ENCODE measurements at regions not wholly inside any gene's neighbourhood (a gene's known extent, or its start where the extent isn't known, plus 50 kb on each side); places are given as distances from the start of the nearest gene placed in this dataset.

DNA sequence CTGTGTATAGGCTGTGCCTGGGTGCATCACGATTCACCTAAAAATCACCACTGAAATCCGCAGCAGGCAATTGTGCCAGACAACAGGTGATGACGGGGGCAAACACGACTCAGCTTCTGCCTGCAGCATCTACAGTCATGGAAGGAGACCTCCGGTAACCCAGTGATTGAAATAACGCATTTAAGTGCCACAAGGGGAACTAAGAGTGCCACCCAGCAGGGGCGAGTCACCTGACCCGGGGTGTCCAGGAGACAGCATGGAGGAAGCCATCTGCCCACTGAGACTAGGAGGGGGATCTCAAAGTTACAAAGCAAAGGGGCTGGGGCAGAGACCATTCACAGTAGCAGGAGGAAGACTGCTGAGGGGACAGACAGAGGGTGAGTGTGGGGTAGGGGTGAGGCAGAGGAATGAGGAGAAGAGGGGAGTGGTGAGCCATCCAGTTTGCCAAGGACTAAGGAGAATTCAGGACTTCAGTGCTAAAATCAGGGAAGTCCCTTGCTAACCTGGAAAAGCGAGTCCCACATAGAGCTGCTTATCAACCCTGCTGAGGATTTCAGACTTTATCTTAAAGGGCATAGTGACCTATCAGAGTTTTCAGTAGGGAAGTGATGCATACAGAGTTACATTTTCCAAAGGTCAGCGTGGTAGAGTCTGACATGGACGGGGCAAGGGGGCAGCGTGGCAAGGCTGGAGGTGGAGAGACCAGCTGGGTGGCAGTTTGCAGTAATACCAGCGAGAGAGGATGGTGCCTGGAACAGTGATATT lies 256.7 kb upstream of the HES1 start:
- DNase-seq = no peak

DNA sequence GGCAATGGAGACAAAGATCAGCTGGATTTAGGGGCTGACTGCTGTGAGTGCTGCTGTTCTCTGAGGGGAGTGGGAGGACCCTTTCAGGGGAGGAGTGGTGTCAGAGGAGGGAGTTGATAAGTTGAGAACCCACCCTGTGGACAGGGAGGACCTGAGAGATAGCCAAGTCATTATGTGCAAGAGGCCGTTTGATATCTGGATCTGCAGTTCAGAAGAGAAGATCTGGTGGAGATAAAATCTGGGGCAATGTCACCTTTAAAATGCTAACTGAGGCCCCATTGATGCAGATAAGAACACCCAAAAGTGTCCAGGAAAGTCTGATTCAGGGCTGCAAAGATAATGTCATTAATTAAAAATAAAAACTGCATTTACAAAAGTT lies 256.1 kb upstream of the HES1 start:
- DNase-seq = no peak

DNA sequence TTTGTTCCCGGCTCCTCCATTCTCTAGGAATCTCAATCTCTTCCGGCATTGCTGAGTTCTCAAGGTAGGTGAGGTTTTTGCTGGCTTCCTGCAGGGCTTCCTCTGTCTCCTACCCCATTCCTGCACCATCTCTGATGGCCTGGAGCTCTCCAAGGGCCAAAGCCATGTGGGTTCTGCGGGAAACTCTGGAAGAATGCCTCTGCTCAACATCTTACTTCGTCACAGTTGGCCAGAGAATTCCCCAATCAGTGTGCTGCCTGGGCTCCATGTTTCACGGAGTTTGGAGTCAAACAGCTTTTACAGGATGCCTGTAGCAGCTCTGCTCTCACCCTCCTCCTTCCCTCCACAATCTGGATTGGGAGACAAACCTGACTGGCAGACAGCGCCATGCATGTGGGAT lies 253.9 kb upstream of the HES1 start:
- no peak for DNase-seq

DNA sequence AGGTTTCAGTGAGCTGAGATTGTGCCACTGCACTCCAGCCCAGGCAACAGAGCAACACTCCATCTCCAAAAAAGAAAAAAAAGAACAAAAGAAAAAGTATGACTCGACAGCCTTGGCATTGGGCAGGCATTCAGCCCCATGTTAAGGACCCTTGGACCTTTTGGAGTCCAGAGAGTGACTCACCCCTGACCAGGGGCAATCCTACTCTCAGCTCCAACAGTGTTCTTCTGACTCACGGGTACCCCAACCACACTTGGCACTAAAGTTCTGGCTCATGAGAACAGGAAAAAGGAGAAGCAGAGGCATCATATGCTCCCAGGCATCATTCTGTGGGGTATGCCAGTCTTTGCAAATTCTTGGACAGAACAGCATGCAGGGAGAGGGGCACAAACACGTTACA lies 252.4 kb upstream of the HES1 start:
- DNase-seq = no peak

DNA sequence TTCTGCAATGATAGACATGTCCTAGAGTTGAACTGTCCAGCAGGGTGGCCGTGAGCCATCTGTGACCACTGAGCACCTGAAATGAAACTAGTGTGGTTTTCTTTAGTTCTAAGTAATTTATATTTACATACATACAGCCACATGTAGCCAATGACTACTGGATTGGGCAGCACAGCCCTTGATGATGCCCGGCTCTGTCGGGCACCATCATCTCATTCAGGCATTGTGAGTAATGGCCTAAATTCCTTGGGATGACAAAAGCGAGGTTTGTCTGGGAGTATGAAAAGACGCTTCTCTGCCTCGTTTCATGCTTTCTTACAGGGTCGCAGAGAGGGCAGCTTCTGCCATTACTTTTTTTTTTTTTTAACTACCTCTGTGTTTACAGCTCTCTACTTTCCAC lies 251.9 kb upstream of the HES1 start:
- DNase-seq = no peak

DNA sequence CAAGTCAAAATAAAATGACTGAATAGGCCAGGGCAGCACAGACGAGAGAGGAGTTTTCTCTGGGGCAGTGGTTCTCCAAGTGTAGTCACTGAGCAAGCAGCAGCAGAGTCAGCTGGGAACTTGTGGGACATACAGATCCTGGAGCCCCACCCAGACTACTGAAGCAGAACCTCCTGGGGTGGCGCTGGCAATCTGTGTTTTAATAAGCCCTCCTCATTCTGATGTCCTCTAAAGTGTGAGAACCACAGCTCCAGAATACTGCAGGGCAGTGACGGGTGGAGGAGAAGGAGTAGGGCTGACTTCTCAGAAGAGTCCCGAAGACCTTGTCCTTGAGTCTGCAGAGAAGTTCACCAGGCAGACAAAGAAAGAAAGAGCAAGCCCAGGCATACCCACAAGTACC lies 251.3 kb upstream of the HES1 start:
- no peak for DNase-seq

DNA sequence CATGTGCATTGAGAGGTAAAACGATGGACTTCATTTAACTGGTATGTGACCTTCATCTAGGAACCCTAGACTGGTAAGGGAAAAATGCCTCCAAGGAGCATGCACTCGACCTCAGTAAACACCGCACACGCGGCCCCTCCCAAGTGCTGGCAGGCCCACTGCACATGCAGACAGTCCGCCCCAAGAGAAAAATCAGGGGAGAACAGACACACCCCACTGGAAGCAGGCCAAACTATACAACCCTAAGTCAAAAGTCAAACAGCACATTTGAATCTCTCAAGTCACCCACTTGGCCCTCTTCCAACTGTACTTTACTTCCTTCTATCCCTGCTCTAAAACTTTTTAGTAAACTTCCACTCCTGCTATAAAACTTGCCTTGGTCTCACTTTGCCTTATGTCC lies 250.1 kb upstream of the HES1 start:
- no peak for DNase-seq

DNA sequence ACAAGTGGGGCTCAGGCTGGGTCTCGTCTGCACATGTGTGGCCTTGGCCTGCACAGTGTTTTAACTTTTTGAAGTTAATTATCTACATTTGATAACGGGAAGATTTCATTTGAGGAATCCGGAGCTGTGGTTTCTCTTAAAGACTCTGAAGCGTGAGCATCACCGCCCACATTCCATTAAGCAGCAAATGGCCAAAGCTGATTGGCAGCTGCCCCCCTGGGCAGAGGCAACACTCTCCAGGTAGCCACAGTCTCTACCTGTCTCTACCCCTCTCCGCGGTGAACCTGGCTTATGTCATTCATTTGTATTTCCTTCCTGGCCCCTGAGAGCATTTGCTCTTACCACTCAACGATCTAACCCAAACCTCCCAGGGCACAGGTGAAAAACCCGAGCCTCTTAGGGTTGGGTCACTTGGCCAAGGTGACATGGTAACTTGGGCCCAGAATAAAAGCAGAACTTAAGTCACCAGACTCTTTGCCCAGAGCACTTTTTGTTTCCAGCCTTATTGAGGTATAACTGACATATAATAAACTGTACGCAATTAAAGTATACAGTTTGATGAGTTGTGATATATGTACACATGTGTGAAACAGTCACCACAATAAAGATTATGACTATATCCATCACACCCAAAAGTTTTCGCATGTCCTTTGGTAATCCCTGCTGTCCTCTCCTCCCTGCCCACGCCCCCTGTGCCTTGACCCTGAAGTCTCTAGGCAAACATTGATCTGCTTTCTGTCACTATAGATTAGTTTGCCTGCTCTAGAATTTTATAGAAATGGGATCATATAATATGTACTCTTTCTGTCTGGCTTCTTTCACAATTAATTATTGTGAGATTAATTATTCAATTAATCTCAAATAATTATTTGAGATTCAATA lies 245.7 kb upstream of the HES1 start:
- DNase-seq = no peak

DNA sequence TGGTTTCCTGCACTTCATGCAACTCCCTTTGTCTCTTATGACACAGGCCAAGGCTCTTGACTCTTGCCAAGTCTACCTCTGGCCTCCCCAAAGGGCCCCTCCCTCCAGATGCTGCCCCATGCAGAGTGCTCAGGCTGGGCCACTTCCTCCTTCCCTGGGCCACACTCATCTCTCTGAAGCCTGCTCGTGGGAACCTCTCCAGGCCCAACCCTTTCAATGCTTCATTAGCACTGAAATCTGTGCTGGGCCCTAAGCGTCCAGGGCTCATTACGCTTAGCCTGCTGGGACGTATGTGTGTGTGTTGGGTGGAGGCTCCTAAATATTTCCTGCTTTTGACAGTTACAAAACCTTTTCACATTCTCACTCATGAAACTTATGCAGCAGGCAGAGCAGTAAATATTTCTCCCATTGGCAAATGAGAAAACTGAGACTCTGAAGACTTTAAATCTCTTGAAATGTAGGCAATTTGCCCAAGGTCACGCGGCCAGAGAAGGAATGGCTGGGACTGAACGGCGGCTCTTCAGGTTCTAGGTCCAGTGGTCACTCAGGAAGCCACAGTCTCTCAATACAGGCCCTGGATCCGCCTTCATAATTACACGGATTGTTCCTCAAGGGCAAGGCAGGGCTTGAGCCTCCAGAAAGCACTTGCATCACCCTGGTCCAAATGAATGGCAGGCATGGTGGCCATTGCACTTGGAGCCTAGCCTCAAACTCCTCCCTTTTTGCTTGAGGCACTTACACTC lies 241.7 kb upstream of the HES1 start:
- no peak for DNase-seq

DNA sequence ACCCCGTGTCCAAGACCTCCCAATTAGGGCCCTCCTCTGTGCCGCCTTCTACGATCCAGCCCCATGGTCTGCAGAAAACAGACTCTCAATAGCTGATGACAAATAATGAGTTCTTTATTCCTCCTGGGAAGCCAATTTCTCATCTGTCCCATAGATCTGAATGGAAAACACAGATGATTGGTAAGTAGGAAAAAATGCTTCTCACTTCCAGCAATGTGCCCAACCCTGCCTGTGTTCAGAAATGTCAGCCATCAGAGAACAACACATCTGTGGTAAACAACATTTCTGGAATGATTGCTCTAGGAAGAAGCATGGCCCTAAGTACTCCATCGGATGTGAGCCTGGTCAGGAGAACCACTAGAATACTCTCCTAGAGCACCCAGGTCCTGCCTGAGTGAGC lies 240.5 kb upstream of the HES1 start:
- no peak for DNase-seq

DNA sequence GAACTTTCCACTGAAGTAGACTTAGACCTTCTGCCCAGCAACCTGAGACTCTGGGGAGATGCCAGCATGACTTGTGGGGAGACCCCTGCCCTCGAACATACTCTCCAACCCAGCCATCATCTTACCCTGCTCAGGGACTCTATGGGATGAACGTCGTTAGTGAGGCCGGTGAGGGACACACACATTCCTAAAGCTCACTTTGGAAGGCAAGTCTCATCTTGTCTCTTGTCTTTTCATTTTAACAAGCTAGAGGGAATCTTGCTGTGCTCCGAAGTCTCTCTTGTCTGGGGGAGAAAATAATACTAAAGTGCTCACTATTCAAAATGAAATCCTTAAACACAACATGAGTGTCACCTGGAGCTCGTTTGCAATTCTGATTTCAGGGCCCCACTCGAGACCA lies 239.5 kb upstream of the HES1 start:
- DNase-seq = no peak

DNA sequence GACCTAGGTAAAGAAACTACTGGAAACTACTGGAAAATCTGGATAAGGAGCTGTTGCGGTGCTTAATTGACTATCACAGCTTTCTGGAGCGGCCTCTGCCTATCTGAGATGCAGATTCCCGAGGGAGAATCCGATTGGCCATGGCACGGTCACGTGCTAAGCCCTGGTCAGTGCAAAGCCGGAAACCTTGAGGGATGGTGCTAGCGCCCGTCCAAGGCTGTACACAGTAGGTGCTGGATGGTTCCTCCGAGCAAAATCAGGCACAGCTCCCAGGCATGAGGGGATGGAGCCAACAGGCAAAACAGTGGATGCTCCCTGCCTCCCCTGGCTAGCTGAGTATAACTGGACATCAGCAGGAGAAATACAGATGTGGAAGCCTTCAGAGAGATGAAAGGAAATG lies 238.7 kb upstream of the HES1 start:
- DNase-seq = no peak

DNA sequence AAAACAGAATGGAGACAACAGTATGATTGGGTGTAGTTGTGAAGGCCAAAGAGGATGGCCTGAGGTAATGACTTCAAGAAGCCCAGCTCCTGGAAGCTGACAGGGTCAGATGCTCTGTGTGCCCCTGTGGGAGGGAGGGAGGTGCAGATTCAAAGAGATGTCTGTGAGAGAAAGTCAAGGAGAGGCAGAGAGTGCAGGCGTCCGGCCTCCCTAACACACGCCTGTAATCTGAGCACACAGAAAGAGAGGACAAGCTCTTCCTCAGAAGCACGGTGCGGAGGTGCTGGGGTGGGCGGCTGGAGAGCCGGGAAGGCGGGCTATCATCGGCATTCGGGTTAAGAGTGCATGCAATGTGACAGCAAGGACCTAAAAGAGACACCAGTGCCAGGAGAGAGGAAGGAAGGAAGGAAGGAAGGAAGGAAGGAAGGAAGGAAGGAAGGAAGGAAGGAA lies 238.2 kb upstream of the HES1 start:
- no peak for DNase-seq

DNA sequence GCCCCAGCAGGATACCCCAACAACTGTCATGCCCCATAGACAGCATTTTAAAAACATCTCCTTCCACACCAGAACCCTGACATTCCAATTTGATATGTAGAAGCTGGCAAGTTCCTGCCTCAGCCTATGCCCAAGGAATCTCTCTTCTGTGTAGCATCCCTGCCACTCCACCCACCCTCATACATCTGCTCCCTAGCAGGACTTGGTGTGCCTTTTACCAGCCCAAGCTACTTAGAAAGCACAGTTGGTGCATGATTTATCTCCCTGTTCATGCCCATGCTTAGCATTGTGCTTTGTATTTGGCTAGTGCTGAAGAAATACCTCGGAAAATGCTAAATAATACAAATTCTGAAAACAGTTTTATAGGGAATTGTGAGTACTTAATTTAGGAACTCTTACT lies 236.9 kb upstream of the HES1 start:
- DNase-seq = no peak

DNA sequence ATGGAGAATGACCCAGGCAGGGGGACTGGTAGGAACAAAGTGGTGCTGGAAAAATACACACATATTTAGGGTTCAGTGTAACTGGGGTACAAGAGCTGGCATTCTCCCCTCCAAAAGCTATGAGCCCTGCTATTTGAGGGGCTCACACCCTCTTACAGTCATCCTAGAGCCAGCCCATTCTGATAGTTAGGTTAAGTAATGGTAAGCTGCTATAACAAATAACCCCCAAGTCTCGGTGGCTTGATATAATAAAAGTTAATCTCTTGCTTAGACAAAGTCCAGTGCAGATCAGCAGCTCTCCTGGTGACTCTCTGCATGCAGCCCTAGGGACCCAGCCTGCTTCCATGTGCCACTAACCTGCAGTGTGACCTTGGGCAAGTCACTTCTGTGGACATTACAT lies 234.9 kb upstream of the HES1 start:
- DNase-seq = no peak

DNA sequence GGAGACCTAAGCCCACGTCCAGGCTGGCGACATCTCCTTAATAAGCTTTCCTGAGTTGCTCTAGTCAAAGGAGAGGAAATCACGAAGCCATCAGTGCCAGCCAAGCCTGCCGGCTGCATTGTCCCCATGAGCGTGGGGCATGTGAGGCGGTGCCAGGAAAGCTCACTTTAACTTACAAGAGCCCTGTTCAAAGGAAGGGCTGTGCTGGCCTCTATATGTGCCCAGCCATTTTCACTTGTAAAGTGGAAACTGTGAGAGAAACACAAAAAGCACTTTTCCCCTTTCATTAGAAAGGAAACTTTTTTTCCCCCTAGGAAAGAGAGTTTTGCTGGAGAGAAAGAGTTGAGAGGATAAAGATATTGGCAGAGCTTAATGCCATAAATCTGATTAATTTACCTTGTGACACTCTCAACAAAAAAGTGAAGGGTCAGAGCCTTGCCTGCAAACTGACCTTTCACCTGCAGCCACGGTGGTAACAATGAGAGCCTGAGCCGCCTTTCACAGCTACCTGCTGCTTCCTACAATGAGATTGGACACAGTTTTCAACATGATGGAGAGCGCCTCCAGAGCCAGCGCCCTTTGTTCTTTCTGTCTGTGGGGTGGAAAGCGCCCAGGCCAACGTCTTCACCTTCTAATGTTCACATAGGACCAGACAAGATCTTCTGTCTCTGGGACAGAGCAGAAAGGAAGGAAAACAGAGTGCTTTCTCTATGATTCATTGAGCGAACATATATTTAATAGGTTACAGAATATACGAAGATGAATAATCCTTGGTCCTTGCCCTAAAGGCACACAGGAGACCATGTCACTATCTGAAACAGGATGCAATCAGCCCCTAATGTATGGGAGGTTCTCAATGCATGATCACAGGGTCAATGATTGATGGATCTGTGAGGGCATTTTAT lies 233.1 kb upstream of the HES1 start:
- DNase-seq = no peak

DNA sequence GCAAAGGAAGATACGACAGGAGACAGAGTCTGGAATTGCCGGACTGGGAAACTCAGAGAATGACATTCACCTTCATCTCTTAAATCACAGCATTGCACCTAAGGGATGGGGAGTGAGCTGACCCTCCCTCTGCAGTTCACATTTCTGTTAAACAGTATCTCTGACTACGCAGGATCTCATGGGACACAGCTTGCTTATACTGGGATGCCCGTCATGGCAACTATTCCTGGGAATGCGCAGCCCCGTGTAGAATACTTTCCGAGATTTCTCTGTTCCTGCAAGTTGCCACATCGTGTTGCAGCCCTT lies 232.5 kb upstream of the HES1 start:
- no peak for DNase-seq

DNA sequence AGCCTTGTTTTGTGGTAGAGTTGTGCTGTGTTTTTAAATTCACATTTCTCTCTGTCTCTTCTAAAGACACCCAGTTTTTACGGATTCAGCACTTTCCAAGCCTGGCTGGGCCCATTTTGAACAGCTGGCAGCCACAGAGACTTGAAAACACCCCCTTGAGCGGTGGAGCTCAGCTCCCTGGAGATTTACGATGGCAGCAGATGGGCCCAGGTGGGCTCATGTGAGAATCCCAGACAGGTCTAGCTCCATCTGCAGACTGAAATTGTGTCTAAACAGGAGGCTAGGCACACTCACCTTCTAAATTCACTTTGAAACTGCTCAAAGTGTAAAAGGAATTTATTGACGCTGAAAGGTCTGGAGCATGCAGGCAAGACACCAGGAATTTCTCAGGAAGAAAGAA lies 232.0 kb upstream of the HES1 start:
- no peak for DNase-seq

DNA sequence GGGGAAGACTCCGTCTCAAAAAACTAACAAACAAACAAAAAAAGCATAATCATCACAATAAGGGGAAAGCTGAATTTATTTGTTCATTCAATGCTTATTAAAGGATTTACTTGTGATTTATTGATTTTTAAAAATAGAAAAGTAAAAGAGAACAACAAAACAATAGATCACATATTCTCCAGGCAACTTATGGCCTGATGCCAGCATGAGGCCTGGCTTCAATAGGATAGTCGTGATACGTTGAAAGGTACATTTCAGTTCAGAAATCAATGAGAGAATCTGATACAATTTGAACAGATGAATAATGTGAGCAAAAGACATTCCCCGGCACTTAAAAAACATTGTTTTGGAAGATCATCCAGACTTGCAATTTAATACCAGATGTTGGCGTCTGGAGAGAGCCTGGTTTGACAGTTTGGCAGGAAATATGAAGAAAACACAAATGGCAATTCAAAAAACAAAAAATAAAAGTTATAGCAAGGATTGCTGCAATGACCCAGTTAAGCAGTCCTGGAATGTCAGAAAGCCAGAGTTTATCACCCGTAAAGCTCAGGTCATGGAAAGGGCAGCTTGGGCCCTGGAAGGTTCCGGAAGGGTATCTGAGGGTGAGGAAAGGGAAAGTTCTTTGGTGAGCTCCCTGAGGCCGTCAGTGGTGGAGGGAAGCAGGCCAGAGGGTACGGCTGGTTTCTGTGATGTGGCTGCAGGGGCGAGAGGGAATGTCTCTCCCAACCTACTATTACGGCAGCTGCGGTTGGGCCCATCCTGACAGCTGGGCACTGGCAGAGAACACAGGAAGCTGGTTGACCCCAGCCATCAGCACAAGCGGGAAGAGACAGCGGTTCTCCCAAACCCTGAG lies 230.2 kb upstream of the HES1 start:
- no peak for DNase-seq

DNA sequence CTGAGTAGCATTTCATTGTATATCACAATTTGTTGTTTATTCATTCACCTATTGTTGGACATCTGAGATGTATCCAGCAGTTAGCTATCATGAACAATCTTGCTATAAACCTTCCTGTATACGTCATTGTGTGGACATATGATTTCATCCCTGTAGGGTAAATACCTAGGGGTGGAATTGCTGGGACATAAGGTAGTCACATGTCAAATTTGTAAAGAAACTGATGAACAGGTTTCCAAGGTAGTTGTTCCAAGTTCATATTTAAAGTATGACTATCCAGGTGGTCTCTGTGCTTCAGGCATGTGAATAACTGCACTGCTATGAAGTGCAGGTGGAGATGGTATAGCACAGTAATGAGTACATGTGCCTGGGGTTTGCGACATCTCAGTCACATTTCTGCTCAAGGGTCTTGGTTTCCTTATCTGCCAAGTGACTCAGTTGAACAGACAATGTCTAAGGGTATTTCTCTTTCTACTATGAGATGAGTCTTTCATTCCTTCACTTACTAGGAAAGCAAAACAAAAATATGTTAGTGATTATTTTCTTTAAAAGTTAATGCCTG lies 229.0 kb upstream of the HES1 start:
- no peak for DNase-seq

DNA sequence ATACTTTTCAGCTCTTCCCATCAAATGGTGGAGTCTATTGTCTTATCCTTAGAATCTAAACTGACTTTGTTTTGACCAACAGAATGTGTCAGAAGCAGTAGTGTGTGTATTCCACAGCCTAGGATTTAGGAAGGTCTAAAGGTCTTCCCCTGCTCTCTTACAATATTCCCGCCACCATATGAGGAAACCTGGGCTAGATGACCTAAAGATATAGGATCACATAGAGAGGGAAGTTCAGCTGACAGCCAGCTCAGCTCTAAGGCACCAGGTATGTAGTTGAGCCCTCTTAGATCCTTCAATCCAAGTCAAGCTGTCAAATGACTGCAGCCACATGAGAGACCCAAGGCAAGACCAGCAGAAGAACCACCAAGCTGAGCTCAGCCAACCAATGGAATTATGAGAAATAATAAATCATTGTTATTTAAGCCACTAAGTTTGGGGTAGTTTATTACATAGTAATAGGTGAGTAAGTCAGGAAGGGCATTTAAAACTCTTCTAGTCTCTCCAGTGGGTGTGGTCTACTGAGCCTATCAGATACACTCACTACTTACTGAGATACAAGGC lies 227.7 kb upstream of the HES1 start:
- no peak for DNase-seq
